Inferior parietal cortex (tissue), 1 donor: ENCODE measurements at regions not wholly inside any gene's neighbourhood (a gene's known extent, or its start where the extent isn't known, plus 50 kb on each side); places are given as distances from the start of the nearest gene placed in this dataset.

ENCODE experiments used
- DNase-seq: peaks from one replicate; pipeline ENCODE4 v3.0.0-alpha.2; 2016; ENCODE audit errors: extremely low spot score

GRCh38 chr6:170162775-170163404 lies 128.0 kb downstream of the DLL1 start:
- DNase-seq = no peak

GRCh38 chr6:170162011-170162774 lies 128.7 kb downstream of the DLL1 start:
- no peak for DNase-seq

GRCh38 chr6:170160628-170161611 lies 130.0 kb downstream of the DLL1 start:
- DNase-seq = no peak

GRCh38 chr6:170160031-170160627 lies 130.7 kb downstream of the DLL1 start:
- DNase-seq = no peak

- DNase-seq = no peak
Measured at GRCh38 chr6:170159022-170159965, 131.6 kb downstream of the DLL1 start.

GRCh38 chr6:170158296-170159021 lies 132.4 kb downstream of the DLL1 start:
- no peak for DNase-seq

- DNase-seq = no peak
Measured at GRCh38 chr6:170157567-170158218, 133.2 kb downstream of the DLL1 start.

GRCh38 chr6:170156448-170157375 lies 134.2 kb downstream of the DLL1 start:
- DNase-seq = no peak

GRCh38 chr6:170155464-170156196 lies 135.2 kb downstream of the DLL1 start:
- no peak for DNase-seq

- DNase-seq = no peak
Measured at GRCh38 chr6:170153436-170154319, 137.2 kb downstream of the DLL1 start.

- peak; percentile 39 for DNase-seq
Measured at GRCh38 chr6:170152989-170153388, 137.9 kb downstream of the DLL1 start.

GRCh38 chr6:170152124-170152926 lies 138.6 kb downstream of the DLL1 start:
- DNase-seq = peak; percentile 28

- no peak for DNase-seq
Measured at GRCh38 chr6:170151804-170152123, 139.1 kb downstream of the DLL1 start.

- no peak for DNase-seq
Measured at GRCh38 chr6:170151321-170151771, 139.5 kb downstream of the DLL1 start.

- DNase-seq = no peak
Measured at GRCh38 chr6:170150590-170150945, 140.3 kb downstream of the DLL1 start.
